ENCODE measurements at regions not wholly inside any gene's neighbourhood (a gene's known extent, or its start where the extent isn't known, plus 50 kb on each side); places are given as distances from the start of the nearest gene placed in this dataset.

DNA sequence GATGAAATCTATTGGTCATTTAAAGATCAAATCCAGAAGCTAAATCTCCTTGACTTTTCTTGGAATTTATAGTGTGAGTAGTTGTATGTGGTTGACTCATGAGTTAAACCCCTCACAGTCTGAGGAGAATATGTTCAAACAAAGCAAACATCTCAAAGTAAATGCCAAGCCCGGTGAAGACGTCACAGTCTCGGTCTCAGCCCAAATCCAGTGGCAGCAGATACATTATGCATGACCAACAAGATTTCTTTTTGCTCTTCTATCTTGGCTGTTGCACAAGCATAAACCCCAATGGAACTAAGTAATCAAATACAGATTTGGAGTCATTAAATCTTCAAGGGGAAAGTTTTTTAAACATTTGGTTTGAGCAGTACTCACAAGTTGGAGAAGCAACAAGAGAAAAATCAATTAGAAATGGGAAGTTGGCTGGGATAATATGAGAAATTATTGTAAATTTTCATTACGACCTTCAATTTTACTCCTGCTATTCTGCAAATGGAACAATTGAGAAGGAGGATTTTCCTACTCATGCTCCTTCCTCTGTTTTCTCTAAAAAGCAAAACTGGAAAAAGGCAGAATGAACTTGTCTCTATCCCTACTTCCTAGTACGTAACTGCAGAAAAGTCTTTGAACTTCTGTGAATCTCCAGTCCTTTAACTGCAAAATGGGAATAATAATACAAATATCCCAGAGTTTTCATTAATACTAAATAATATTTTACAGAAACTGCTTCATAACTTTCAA, 575.8 kb downstream of the NUF2 start:
- TF ChIP-seq, protein P1, sequence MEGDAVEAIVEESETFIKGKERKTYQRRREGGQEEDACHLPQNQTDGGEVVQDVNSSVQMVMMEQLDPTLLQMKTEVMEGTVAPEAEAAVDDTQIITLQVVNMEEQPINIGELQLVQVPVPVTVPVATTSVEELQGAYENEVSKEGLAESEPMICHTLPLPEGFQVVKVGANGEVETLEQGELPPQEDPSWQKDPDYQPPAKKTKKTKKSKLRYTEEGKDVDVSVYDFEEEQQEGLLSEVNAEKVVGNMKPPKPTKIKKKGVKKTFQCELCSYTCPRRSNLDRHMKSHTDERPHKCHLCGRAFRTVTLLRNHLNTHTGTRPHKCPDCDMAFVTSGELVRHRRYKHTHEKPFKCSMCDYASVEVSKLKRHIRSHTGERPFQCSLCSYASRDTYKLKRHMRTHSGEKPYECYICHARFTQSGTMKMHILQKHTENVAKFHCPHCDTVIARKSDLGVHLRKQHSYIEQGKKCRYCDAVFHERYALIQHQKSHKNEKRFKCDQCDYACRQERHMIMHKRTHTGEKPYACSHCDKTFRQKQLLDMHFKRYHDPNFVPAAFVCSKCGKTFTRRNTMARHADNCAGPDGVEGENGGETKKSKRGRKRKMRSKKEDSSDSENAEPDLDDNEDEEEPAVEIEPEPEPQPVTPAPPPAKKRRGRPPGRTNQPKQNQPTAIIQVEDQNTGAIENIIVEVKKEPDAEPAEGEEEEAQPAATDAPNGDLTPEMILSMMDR (IDR thresholded peaks at IDR 0.05) = no peak
- TF ChIP-seq POLR2A (IDR thresholded peaks at IDR 0.05) = no peak
